GM12873 (cell line): ENCODE measurements at regions not wholly inside any gene's neighbourhood (a gene's known extent, or its start where the extent isn't known, plus 50 kb on each side); places are given as distances from the start of the nearest gene placed in this dataset.

Experiments used
- CTCF ChIP-seq: IDR thresholded peaks from 2 replicates; pipeline ENCODE4 v1.5.1; 2012; ENCODE audit warnings: low read depth, mild to moderate bottlenecking, moderate library complexity, low read length, control low read depth; ENCODE audit not compliant: insufficient read depth; ENCODE audit errors: missing control alignments

DNA sequence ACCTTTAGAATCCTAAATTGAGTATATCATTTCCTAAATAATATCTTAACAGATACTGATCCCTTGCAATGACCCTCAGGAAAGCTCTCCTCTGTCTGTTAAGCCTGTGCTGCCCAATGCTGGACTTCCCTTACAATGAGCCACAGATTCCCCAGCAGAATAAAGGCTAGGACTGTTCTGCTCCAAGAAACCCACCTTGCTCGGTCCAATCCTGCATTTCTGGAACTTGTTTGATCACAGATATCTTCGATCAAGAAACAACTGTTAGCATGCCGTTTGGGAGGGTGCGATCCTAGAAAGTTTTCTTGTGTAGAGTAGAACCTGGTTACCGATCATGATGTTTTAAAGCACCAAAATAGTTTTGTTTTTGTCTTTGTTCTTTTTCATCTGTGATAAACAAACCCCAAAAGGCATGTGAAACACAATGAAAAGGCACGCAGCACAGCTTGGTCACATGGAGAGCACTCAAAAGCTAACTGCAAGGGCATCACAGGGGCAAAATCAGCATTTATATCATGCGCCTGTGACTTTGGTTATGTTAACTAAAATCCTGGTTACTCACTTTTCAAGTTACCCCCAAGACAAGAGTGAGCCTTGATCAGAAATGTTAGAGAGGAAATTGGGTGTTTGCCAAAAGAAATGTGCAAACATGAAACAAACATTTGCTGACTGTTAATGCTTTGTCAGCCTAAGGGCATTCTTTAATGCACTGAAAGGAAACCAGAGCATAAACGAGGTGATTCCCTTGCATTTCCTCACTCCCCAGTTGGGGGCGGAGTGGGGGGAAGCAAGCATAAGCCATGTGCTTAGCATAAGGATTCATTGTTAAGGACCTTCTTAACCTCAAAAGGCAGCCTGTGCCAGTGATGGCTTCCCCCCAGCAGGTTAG lies 61.9 kb upstream of the ADAMTS16 start:
- TF ChIP-seq CTCF, result no peak

GRCh38 chr5:5079876-5080275 lies 60.3 kb upstream of the ADAMTS16 start:
- TF ChIP-seq CTCF, result no peak

GRCh38 chr5:5080790-5081189 lies 59.3 kb upstream of the ADAMTS16 start:
- TF ChIP-seq CTCF, result no peak

DNA sequence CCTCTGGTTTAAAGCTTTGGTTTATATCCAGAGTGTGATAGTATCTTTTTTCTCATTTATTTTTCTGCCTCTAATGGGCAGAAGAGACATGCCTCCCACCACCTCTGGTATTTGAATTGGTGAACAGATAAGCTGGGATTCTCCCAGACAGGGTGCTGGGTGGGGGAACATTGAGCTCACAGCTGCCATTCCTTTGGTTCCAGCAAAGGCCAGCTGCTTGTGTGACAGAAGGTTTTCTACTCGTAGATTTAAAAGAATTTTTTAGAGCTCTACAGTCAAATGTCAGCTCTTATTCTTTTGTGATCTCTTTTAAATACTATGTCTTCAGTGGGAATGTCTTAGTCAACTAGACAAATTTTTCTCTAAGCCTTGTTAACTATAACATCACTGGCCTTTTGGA lies 54.7 kb upstream of the ADAMTS16 start:
- TF ChIP-seq CTCF, result no peak

- no peak for TF ChIP-seq CTCF
Observed at GRCh38 chr5:5089895-5090649, 50.1 kb upstream of the ADAMTS16 start.
